Muscle of leg (tissue), 3 donors: ENCODE measurements at regions not wholly inside any gene's neighbourhood (a gene's known extent, or its start where the extent isn't known, plus 50 kb on each side); places are given as distances from the start of the nearest gene placed in this dataset.

ENCODE experiments used
- DNase-seq: peaks from one replicate; pipeline ENCODE4 v3.0.0; 2013
- H3K27ac ChIP-seq: one replicate; pipeline ENCODE4 v1.5.1; 2013; ENCODE audit warnings: mild to moderate bottlenecking, low read length, control low read depth
- H3K27me3 ChIP-seq: one replicate; pipeline ENCODE4 v1.6.1; 2013; ENCODE audit warnings: low read length; ENCODE audit not compliant: control insufficient read depth, insufficient read depth
- H3K36me3 ChIP-seq: one replicate; pipeline ENCODE4 v1.6.1; 2013; ENCODE audit warnings: low read length; ENCODE audit not compliant: control insufficient read depth, insufficient read depth
- H3K4me1 ChIP-seq: one replicate; pipeline ENCODE4 v1.6.1; 2013; ENCODE audit warnings: low read length; ENCODE audit not compliant: control insufficient read depth, insufficient read depth
- H3K4me3 ChIP-seq: one replicate; pipeline ENCODE4 v1.5.1; 2013; ENCODE audit warnings: low read length, control low read depth
- H3K9me3 ChIP-seq: replicated peaks from 2 replicates; pipeline ENCODE4 v1.6.1; 2013; ENCODE audit warnings: low read depth, low read length; ENCODE audit not compliant: control insufficient read depth
- WGBS: methylation state at CpG from one replicate; pipeline ENCODE4 v1.1.5; 2013; ENCODE audit warnings: missing lambda C conversion rate; ENCODE audit not compliant: insufficient coverage; 5-methylcytosine and 5-hydroxymethylcytosine counted together

GRCh38 chr7:54629771-54630170, 87.6 kb downstream of the VSTM2A start:
- DNase-seq = no peak
- H3K27ac ChIP-seq = no peak overlapping the region
- H3K9me3 ChIP-seq = no peaks in the 10 kb centered on the region
- no peaks in the 10 kb centered on the region for H3K27me3 ChIP-seq
- H3K4me1 ChIP-seq = no peaks in the 10 kb centered on the region
- H3K36me3 ChIP-seq = no peaks in the 10 kb centered on the region
- H3K4me3 ChIP-seq = no peak overlapping the region
- WGBS = 69% methylated on average over 3 of the region's 4 CpGs

DNA sequence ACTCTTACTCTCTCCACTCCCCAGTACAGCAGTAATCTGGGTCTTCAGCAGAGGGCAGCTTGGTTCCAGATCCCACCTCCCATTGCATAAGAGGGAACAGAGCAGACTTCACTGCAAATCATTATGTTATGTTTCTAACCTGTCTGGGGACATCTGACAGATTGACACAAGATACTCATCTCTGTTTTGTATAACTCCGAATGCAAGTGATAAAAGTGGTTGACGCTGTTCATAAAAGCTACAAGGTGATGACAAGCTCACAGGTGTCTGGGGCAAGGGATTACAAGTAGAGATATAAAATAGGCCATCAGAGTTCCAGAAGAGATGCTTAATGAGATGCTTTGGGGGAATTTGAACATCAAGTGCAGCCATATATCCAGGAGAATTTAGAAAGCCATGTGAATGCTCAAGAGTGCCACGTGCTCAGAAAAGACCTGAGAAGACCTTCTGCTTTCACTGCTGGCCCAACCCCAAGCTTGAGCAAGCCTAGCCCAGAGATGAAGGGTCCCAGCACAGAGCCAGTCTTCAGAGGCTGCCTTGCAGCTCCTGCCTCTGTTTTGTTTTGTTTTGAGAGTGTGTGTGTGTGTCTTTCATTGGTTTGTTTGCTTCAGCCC, 80.6 kb downstream of the VSTM2A start:
- H3K4me1 ChIP-seq = no peaks in the 10 kb centered on the region
- no peaks in the 10 kb centered on the region for H3K27me3 ChIP-seq
- H3K4me3 ChIP-seq = no peak overlapping the region
- WGBS = 70% methylated on average over 2 of the region's 3 CpGs
- DNase-seq = no peak
- H3K27ac ChIP-seq = no peak overlapping the region
- no peaks in the 10 kb centered on the region for H3K9me3 ChIP-seq
- no peaks in the 10 kb centered on the region for H3K36me3 ChIP-seq
